ENCODE measurements at regions not wholly inside any gene's neighbourhood (a gene's known extent, or its start where the extent isn't known, plus 50 kb on each side); places are given as distances from the start of the nearest gene placed in this dataset.
"Not testable (repeated sequence)": the region's sequence is repeated elsewhere in the genome, so short reads cannot be mapped to it uniquely, and the experiment has no call there.

- no peak for DNase-seq (ENCODE audit: low read depth)
Observed at GRCh38 chr16:5206331-5206990, 108.9 kb upstream of the EEF2KMT start.

GRCh38 chr16:5205361-5206040 lies 107.9 kb upstream of the EEF2KMT start:
- DNase-seq (ENCODE audit: low read depth): no peak

GRCh38 chr16:5203675-5204074 lies 106.1 kb upstream of the EEF2KMT start:
- DNase-seq (ENCODE audit: low read depth): not testable (repeated sequence)

GRCh38 chr16:5200123-5200522 lies 102.5 kb upstream of the EEF2KMT start:
- no peak for DNase-seq (ENCODE audit: low read depth)

GRCh38 chr16:5196204-5196603 lies 98.6 kb upstream of the EEF2KMT start:
- DNase-seq (ENCODE audit: low read depth): no peak

- no peak for DNase-seq (ENCODE audit: low read depth)
Observed at GRCh38 chr16:5193861-5194260, 96.3 kb upstream of the EEF2KMT start.

GRCh38 chr16:5188989-5189352 lies 91.4 kb upstream of the EEF2KMT start:
- DNase-seq (ENCODE audit: low read depth): no peak

- no peak for DNase-seq (ENCODE audit: low read depth)
Observed at GRCh38 chr16:5188318-5188988, 90.9 kb upstream of the EEF2KMT start.

GRCh38 chr16:5187402-5187952 lies 89.9 kb upstream of the EEF2KMT start:
- DNase-seq (ENCODE audit: low read depth): no peak

GRCh38 chr16:5186381-5186903 lies 88.8 kb upstream of the EEF2KMT start:
- DNase-seq (ENCODE audit: low read depth): no peak

- no peak for DNase-seq (ENCODE audit: low read depth)
Observed at GRCh38 chr16:5176505-5176904, 78.9 kb upstream of the EEF2KMT start.

GRCh38 chr16:5175266-5175665 lies 77.7 kb upstream of the EEF2KMT start:
- no peak for DNase-seq (ENCODE audit: low read depth)

GRCh38 chr16:5166486-5166885 lies 68.9 kb upstream of the EEF2KMT start:
- DNase-seq (ENCODE audit: low read depth): no peak

GRCh38 chr16:5165429-5165828 lies 67.8 kb upstream of the EEF2KMT start:
- not testable (repeated sequence) for DNase-seq (ENCODE audit: low read depth)

- not testable (repeated sequence) for DNase-seq (ENCODE audit: low read depth)
Observed at GRCh38 chr16:5162801-5163200, 65.2 kb upstream of the EEF2KMT start.

- not testable (repeated sequence) for DNase-seq (ENCODE audit: low read depth)
Observed at GRCh38 chr16:5161888-5162287, 64.3 kb upstream of the EEF2KMT start.

GRCh38 chr16:5160010-5160409 lies 62.4 kb upstream of the EEF2KMT start:
- not testable (repeated sequence) for DNase-seq (ENCODE audit: low read depth)

GRCh38 chr16:5159537-5159936 lies 61.9 kb upstream of the EEF2KMT start:
- not testable (repeated sequence) for DNase-seq (ENCODE audit: low read depth)

GRCh38 chr16:5158494-5158893 lies 60.9 kb upstream of the EEF2KMT start:
- DNase-seq (ENCODE audit: low read depth): no peak

- DNase-seq (ENCODE audit: low read depth): not testable (repeated sequence)
Observed at GRCh38 chr16:5156486-5156885, 58.9 kb upstream of the EEF2KMT start.

- not testable (repeated sequence) for DNase-seq (ENCODE audit: low read depth)
Observed at GRCh38 chr16:5154006-5154405, 56.4 kb upstream of the EEF2KMT start.

GRCh38 chr16:5151409-5151808 lies 53.8 kb upstream of the EEF2KMT start:
- DNase-seq (ENCODE audit: low read depth): not testable (repeated sequence)

Measured in activated gamma-delta T cell treated with anti-CD3 and anti-CD28 coated beads, Interleukin-2, amount 50 U/mL, for 16 hours (primary cell).